Hepatocyte (in vitro differentiated cells): ENCODE measurements at regions not wholly inside any gene's neighbourhood (a gene's known extent, or its start where the extent isn't known, plus 50 kb on each side); places are given as distances from the start of the nearest gene placed in this dataset.

Experiments
- CTCF ChIP-seq: fragments of 200-600 bp; sonication (generic); IDR thresholded peaks from 2 replicates; pipeline ENCODE4 v1.5.1; 2016; ENCODE audit warnings: antibody characterized with exemption, mild to moderate bottlenecking; ENCODE audit not compliant: poor library complexity
- EZH2 ChIP-seq: fragments of 200-600 bp; sonication (generic); IDR thresholded peaks from 2 replicates; pipeline ENCODE4 v1.6.1; 2016; ENCODE audit warnings: antibody characterized with exemption, mild to moderate bottlenecking, borderline replicate concordance

- TF ChIP-seq CTCF: no peak
- no peak for TF ChIP-seq EZH2
These were observed 276.4 kb downstream of the XXYLT1 start for GRCh38 chr3:194994551-194994981.
